Stimulated activated naive CD8-positive, alpha-beta T cell treated with anti-CD3 and anti-CD28 coated beads, Interleukin-15, Interleukin-2, amounts not matched to agents 100 ng/mL and 50 ng/mL, for 24 hours (primary cell): ENCODE measurements at regions not wholly inside any gene's neighbourhood (a gene's known extent, or its start where the extent isn't known, plus 50 kb on each side); places are given as distances from the start of the nearest gene placed in this dataset.

Experiments
- H3K27ac Mint-ChIP-seq: one replicate; pipeline ENCODE4 v1.8.0; 2021; ENCODE audit warnings: mild to moderate bottlenecking, mixed read lengths
- H3K27me3 Mint-ChIP-seq: one replicate; pipeline ENCODE4 v1.8.0; 2021; ENCODE audit warnings: mixed read lengths
- H3K36me3 Mint-ChIP-seq: one replicate; pipeline ENCODE4 v1.8.0; 2021; ENCODE audit warnings: low read depth, mixed read lengths
- H3K4me1 Mint-ChIP-seq: one replicate; pipeline ENCODE4 v1.8.0; 2021; ENCODE audit warnings: low read depth, mixed read lengths
- H3K4me3 Mint-ChIP-seq: one replicate; pipeline ENCODE4 v1.8.0; 2021; ENCODE audit warnings: mild to moderate bottlenecking, mixed read lengths
- H3K9me3 Mint-ChIP-seq: one replicate; pipeline ENCODE4 v1.8.0; 2021; ENCODE audit warnings: mixed read lengths

GRCh38 chr22:22403771-22404170, 104.8 kb downstream of the ZNF280B start:
- Mint-ChIP-seq H3K27me3 (peaks cover 5% of the 10 kb centered on the region), H3K4me3 (no peak overlapping the region), H3K36me3 (no peaks in the 10 kb centered on the region), H3K27ac (no peak overlapping the region), H3K9me3 (no peaks in the 10 kb centered on the region), H3K4me1 (no peaks in the 10 kb centered on the region)

GRCh38 chr22:22404598-22405284, 103.8 kb downstream of the ZNF280B start:
- peaks cover under 1% of the 10 kb centered on the region for H3K4me1 Mint-ChIP-seq
- H3K36me3 Mint-ChIP-seq = no peaks in the 10 kb centered on the region
- H3K9me3 Mint-ChIP-seq = no peaks in the 10 kb centered on the region
- H3K27me3 Mint-ChIP-seq = peaks cover 5% of the 10 kb centered on the region
- no peak overlapping the region for H3K27ac Mint-ChIP-seq
- H3K4me3 Mint-ChIP-seq = no peak overlapping the region

DNA sequence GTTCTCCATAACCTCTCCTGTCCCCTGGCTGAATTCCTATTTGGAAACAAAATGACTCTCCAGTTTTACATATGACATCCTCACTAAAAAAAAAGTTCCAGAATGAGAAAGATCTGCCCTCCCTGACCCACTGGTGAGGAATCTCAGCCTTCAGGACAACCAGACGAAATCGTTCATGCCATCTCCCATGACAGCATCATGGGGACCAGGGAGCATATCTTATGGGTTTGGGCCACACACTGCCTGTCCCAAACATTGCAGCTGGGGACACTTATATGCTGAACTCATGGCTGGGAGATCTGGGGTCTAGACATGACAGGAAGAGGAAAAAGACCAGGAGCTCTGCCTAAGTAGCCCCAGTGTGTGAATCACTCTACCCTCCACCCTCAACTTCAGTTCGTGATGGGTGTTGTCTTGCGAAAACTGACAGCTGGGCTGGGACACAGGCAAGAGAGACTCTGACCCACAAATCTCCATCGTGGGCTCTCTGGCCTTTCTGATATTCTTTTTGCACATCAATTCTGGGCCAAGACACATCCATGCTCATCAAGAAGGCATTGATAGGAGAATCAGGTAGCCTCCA, 102.0 kb downstream of the ZNF280B start:
- peaks cover 10% of the 10 kb centered on the region for H3K27me3 Mint-ChIP-seq
- no peaks in the 10 kb centered on the region for H3K36me3 Mint-ChIP-seq
- H3K4me3 Mint-ChIP-seq = no peak overlapping the region
- peaks cover 4% of the 10 kb centered on the region for H3K4me1 Mint-ChIP-seq
- no peak overlapping the region for H3K27ac Mint-ChIP-seq
- no peaks in the 10 kb centered on the region for H3K9me3 Mint-ChIP-seq

DNA sequence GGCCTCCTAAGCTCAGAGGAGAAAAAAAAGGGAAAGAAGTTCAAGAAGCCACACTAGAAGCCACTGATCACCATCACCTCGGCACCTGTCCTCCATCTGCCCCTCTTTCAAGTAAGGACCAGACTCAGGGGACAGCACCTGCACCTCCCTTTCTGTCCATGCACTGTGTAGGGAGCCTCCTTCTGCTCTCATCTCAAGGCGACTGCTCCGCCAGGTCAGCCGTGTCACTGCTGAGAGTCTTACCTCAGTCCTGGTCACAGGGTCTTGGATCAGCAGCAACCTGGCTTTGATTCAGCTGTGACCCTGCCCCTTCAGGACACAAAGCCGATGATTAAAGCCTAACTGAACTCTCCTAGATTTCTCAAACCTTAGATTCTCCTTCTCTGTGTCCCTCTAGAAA, 101.5 kb downstream of the ZNF280B start:
- peaks cover 14% of the 10 kb centered on the region for H3K27me3 Mint-ChIP-seq
- no peak overlapping the region for H3K27ac Mint-ChIP-seq

DNA sequence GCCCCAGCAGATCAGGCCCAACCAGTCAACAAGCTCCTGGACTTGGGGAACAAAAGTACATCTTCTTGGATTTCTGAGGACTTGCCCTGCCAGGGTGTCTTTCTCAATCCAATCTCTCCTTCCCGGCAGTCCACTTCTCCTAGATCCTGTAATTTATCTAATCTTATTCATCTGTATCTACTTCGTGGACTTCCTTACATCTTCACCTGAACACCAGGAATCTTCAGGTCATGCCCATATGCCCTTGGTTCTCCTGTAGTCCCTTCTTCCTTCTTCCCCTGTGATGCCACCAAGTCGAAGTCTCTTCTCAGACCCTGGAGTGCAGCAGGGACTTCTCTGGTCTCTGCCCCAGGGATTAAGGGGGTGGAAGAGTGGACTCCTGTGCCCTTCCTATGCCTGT, 100.3 kb downstream of the ZNF280B start:
- no peak overlapping the region for H3K27ac Mint-ChIP-seq
- peaks cover 4% of the 10 kb centered on the region for H3K4me1 Mint-ChIP-seq
- H3K27me3 Mint-ChIP-seq = peaks cover 25% of the 10 kb centered on the region
- no peaks in the 10 kb centered on the region for H3K36me3 Mint-ChIP-seq
- H3K4me3 Mint-ChIP-seq = no peak overlapping the region
- H3K9me3 Mint-ChIP-seq = no peaks in the 10 kb centered on the region

More for the DNA sequence above, 101.5 kb downstream of the ZNF280B start:
- H3K4me1 Mint-ChIP-seq = peaks cover 4% of the 10 kb centered on the region
- H3K36me3 Mint-ChIP-seq = no peaks in the 10 kb centered on the region
- no peak overlapping the region for H3K4me3 Mint-ChIP-seq
- H3K9me3 Mint-ChIP-seq = no peaks in the 10 kb centered on the region

DNA sequence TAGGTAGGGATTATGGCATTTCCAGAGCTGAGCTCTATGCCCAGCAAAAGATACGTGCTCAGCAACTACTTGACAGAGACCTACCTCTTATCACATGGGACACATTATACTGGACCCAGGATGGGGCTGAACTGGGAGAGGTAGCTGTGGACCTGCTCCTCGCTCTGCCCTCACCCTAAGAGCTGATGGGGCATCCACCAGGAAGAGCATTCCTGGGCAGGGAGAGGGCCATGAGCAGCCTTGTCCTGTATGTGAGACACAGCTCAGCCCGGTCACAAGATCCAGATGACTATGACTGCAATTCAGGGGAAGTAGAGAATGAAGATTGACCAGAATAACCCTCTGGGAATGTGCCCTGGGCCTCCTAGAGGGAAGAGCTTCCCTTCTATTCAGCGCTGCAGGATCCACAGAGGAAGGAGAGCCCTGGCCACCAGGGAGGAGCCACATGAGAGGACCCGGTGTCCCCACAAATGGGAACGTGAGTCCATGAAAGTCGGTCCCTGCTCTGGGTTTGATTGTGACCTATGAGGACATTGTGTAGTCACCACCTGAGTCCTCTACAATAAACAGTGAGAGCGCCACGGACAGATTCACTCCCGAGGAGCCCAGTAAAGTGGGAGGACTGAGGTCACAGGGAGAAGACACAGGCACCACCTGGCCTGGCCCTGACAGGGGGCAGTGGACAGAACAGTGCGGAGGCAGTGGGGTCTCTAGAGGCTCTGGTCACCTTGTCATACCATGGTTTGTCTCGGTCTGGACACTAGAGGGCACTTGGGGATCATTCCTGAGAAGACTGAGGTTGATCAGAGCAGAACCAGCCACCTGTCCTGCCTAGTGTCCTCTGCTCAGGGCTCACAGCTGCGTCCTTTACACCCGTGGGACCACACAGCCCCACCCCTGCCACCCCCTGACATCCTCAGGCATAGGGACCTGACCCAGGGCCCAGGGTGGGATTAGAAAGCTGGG, 99.5 kb downstream of the ZNF280B start:
- no peaks in the 10 kb centered on the region for H3K9me3 Mint-ChIP-seq
- no peak overlapping the region for H3K27ac Mint-ChIP-seq
- H3K4me1 Mint-ChIP-seq = peaks cover 4% of the 10 kb centered on the region
- no peak overlapping the region for H3K4me3 Mint-ChIP-seq
- H3K27me3 Mint-ChIP-seq = peaks cover 30% of the 10 kb centered on the region
- H3K36me3 Mint-ChIP-seq = no peaks in the 10 kb centered on the region

DNA sequence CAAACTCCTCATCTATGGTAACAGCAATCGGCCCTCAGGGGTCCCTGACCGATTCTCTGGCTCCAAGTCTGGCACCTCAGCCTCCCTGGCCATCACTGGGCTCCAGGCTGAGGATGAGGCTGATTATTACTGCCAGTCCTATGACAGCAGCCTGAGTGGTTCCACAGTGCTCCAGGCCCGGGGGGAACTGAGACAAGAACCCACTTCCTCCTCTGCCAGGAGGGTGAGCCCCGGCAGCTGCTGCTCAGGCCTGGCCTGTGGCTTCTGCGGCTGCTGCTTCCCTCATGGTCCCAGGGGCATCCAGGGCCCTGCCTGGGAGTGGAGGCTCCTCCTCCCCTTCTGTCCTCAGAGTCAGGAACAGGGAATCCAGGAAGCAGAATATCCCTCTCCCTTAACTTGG, 98.4 kb downstream of the ZNF280B start:
- H3K4me1 Mint-ChIP-seq = peaks cover 4% of the 10 kb centered on the region
- peaks cover 30% of the 10 kb centered on the region for H3K27me3 Mint-ChIP-seq
- H3K27ac Mint-ChIP-seq = no peak overlapping the region
- H3K36me3 Mint-ChIP-seq = no peaks in the 10 kb centered on the region
- peak overlapping the region; percentile 20 for H3K4me3 Mint-ChIP-seq
- no peaks in the 10 kb centered on the region for H3K9me3 Mint-ChIP-seq

GRCh38 chr22:22410677-22411076, 97.9 kb downstream of the ZNF280B start:
- H3K27ac Mint-ChIP-seq = no peak overlapping the region
- peaks cover 30% of the 10 kb centered on the region for H3K27me3 Mint-ChIP-seq

GRCh38 chr22:22414266-22414665, 94.3 kb downstream of the ZNF280B start:
- Mint-ChIP-seq H3K27me3 (peaks cover 36% of the 10 kb centered on the region), H3K4me1 (peaks cover 4% of the 10 kb centered on the region), H3K36me3 (no peaks in the 10 kb centered on the region), H3K9me3 (no peaks in the 10 kb centered on the region), H3K27ac (no peak overlapping the region), H3K4me3 (no peak overlapping the region)

More at GRCh38 chr22:22410677-22411076, 97.9 kb downstream of the ZNF280B start:
- peaks cover 4% of the 10 kb centered on the region for H3K4me1 Mint-ChIP-seq
- H3K36me3 Mint-ChIP-seq = no peaks in the 10 kb centered on the region
- no peak overlapping the region for H3K4me3 Mint-ChIP-seq
- no peaks in the 10 kb centered on the region for H3K9me3 Mint-ChIP-seq

DNA sequence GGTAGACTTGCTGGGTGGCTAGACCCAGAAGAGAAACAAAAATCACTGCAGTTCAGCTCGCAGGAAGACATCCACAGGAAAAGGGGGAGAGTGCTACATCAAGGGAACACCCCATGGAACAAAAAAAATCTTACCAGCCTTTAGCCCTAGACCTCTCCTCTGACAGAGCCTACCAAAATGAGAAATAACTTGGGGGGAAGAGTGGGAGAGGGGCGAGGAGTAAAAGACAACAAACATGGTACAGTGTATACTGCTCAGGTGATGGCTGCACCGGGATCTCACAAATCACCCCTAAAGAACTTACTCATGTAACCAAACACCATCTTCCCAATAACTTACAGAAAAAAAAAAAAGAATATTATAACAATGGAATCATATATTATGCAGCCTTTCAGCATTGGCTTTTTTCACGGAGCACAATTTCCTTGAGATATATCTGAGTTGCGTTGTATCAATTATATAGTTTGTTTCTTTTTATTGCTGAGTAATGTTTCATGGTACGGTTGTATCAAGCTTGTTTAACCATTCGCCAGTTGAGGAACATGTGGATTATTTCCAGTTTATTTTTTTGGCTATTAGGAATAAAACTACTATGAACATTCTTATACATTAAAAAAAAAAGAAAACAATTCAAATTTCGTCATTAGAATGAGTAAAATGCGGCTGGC, 90.9 kb downstream of the ZNF280B start:
- H3K27ac Mint-ChIP-seq = no peak overlapping the region
- peaks cover 22% of the 10 kb centered on the region for H3K27me3 Mint-ChIP-seq
- no peak overlapping the region for H3K4me3 Mint-ChIP-seq
- no peaks in the 10 kb centered on the region for H3K9me3 Mint-ChIP-seq
- H3K36me3 Mint-ChIP-seq = no peaks in the 10 kb centered on the region
- no peaks in the 10 kb centered on the region for H3K4me1 Mint-ChIP-seq

GRCh38 chr22:22418163-22418549, 90.4 kb downstream of the ZNF280B start:
- H3K9me3 Mint-ChIP-seq = no peaks in the 10 kb centered on the region
- H3K27ac Mint-ChIP-seq = no peak overlapping the region
- H3K27me3 Mint-ChIP-seq = peaks cover 17% of the 10 kb centered on the region
- no peaks in the 10 kb centered on the region for H3K4me1 Mint-ChIP-seq
- no peak overlapping the region for H3K4me3 Mint-ChIP-seq
- H3K36me3 Mint-ChIP-seq = no peaks in the 10 kb centered on the region

DNA sequence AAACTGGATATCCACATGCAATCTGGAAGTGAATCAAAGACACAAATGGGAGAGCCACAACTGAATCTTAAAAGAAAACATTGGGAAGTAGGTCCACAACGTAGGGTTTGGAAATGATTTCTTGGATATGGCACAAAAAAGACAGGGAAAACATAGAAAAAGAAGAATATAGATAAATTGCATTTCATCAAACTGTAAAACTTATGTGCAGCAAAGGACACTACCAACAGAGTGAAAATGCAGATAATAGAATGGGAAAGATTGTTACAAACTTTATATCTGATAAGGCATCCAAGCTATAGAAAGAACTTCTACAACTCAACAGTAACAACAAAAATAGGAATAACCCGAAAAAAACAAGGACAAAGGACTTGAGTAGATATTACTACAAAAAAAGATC, 89.6 kb downstream of the ZNF280B start:
- Mint-ChIP-seq H3K27ac (no peak overlapping the region), H3K4me3 (no peak overlapping the region), H3K4me1 (no peaks in the 10 kb centered on the region), H3K9me3 (no peaks in the 10 kb centered on the region), H3K27me3 (peaks cover 11% of the 10 kb centered on the region), H3K36me3 (no peaks in the 10 kb centered on the region)

DNA sequence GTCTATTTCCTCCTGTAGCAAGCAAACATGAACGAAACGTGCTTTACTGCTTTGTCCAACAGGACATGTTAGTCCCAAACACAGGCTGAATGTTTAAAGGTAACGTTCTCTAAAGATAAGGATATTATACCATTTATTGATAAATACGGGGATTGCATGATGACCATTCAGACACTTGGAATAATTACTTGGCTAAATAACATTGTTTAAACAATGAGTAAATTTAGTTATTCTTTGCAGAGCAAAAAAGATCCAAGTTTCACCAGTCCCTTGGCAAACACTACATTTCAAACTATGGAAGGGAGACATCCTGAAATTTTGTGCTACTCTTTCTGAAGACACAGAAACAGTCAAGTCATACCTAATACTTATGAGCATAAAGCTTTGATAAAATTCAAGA, 88.0 kb downstream of the ZNF280B start:
- H3K4me1 Mint-ChIP-seq = peaks cover 4% of the 10 kb centered on the region
- H3K27me3 Mint-ChIP-seq = peaks cover 11% of the 10 kb centered on the region
- H3K9me3 Mint-ChIP-seq = no peaks in the 10 kb centered on the region
- H3K27ac Mint-ChIP-seq = no peak overlapping the region
- H3K4me3 Mint-ChIP-seq = no peak overlapping the region
- no peaks in the 10 kb centered on the region for H3K36me3 Mint-ChIP-seq

DNA sequence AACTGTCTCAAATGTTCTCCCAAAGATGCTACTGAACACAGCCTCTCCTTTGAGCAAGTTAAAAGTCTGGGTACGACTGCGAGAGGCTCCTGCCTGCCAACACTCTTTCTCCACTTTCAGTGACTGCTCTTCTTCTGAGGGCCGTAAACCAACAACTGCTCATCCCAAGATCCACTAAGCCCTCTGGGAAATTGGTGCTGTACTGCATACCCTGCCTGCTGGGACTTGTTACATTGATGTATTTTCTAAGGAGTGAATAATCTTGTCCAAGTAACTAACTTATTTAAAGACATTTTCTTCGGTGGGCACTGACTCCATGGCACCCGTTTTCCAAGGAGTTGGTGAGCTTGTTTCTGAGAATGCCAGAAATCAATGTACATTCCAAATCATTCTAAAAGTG, 87.2 kb downstream of the ZNF280B start:
- Mint-ChIP-seq H3K27me3 (peaks cover 6% of the 10 kb centered on the region), H3K4me3 (no peak overlapping the region), H3K4me1 (peaks cover 4% of the 10 kb centered on the region), H3K36me3 (no peaks in the 10 kb centered on the region), H3K27ac (no peak overlapping the region), H3K9me3 (no peaks in the 10 kb centered on the region)
